SK-N-MC (cell line): ENCODE measurements at regions not wholly inside any gene's neighbourhood (a gene's known extent, or its start where the extent isn't known, plus 50 kb on each side); places are given as distances from the start of the nearest gene placed in this dataset.

Source experiments
- DNase-seq: peaks from one replicate; pipeline ENCODE4 v3.0.0-alpha.2; 2011; ENCODE audit warnings: low read depth, low spot score
- H3K27ac ChIP-seq: fragments of 200-600 bp; sonication (generic); 2 replicates; pipeline ENCODE4 v1.5.1; 2016; ENCODE audit warnings: mixed run types
- H3K36me3 ChIP-seq: fragments of 200-600 bp; sonication (generic); 2 replicates; pipeline ENCODE4 v1.6.1; 2017; ENCODE audit warnings: antibody characterized with exemption, low read length, mixed read lengths; ENCODE audit not compliant: insufficient read depth
- H3K4me3 ChIP-seq: fragments of 200-600 bp; sonication (generic); 2 replicates; pipeline ENCODE4 v1.5.1; 2016
- H3K9ac ChIP-seq: fragments of 200-600 bp; sonication (generic); 2 replicates; pipeline ENCODE4 v1.8.0; 2017; ENCODE audit warnings: mixed run types, mixed read lengths; ENCODE audit not compliant: insufficient read length
- H3K9me3 ChIP-seq: fragments of 200-600 bp; sonication (generic); 2 replicates; pipeline ENCODE4 v1.6.1; 2017; ENCODE audit warnings: low read depth, mild to moderate bottlenecking, antibody characterized with exemption, low read length, moderate library complexity, mixed read lengths
- EZH2 ChIP-seq: fragments of 200-600 bp; sonication (generic); IDR thresholded peaks from one replicate; pipeline ENCODE4 v1.6.1; 2017; ENCODE audit warnings: antibody characterized with exemption
- FOXP2 ChIP-seq: optimal IDR thresholded peaks from 2 replicates; pipeline ENCODE3; 2011; ENCODE audit warnings: mild to moderate bottlenecking, moderate library complexity; ENCODE audit not compliant: insufficient read depth; ENCODE audit errors: extremely low read length, control extremely low read depth
- POLR2AphosphoS5 ChIP-seq: IDR thresholded peaks from 2 replicates; pipeline ENCODE4 v1.6.1; 2012; ENCODE audit warnings: mild to moderate bottlenecking, low read depth, low read length, borderline replicate concordance

DNA sequence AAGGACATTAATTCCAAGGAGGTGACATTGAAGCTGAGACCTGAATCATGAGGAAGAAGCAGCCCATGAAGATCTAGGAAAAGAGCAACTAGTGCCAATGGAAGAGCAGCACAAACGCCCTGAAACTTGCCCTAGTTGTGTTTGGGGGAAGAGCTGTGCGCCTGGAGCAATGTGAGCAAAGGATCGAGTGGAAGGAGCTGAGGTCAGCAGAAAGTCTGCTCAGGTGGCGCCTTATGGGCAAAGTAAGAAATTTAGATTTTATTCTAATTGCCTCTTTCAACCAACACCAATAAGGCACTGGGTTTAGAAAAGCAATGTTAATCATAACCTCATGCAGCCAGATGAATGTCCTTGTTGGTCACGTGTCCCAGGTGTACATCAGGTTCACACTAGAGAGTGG is 226.0 kb upstream of the THSD7B start:
- Histone ChIP-seq H3K27ac (no peak overlapping the region), H3K4me3 (no peak overlapping the region), H3K9me3 (no peaks in the 10 kb centered on the region), H3K36me3 (no peaks in the 10 kb centered on the region), H3K9ac (no peak overlapping the region)
- no peak for DNase-seq
- TF ChIP-seq EZH2 (no peak), POLR2AphosphoS5 (no peak), FOXP2 (no peak)

DNA sequence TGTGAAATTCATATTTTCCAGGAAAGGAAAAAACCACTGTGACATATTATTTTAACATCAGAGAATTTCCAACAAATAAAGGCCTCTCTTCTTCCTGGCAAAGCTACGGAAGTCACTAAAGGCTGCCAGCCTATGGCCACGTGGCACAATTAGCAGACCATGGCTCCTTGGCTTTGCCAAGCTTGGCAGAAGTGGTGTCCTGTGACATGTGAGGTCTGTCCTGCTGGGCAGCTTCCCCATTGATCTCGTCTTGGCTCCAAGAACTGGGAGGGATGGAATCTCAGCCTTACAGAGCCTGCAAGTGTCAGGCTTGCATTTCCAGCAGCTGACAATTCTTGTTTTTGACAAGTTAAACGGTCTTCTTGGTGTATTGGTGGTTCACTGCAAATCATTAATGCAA is 226.9 kb upstream of the THSD7B start:
- H3K9ac ChIP-seq, result no peak overlapping the region
- H3K9me3 ChIP-seq, result no peaks in the 10 kb centered on the region
- no peaks in the 10 kb centered on the region for H3K36me3 ChIP-seq
- no peak overlapping the region for H3K27ac ChIP-seq
- no peak overlapping the region for H3K4me3 ChIP-seq
- no peak for DNase-seq
- no peak for TF ChIP-seq EZH2
- no peak for TF ChIP-seq POLR2AphosphoS5
- TF ChIP-seq FOXP2, result no peak

DNA sequence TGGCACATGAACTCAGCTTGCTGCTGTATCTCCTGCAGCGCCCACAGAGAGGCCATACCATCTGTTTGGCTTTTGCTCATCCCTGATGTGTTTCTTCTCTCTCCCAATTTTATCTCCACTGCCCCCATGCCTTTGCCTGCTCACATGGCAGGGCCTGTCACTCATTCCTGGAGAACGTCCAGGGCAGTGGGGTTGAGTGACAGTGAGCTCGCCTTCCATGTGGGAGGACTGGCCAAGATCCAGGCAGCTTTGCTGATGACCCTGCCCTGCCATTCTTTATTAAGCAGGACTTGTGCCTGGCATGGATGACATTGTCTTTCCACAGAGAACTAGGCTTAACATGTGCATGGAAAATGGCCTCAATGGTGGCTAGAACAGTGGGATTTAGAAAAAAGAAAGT is 230.5 kb upstream of the THSD7B start:
- no peaks in the 10 kb centered on the region for H3K9me3 ChIP-seq
- H3K9ac ChIP-seq, result no peak overlapping the region
- TF ChIP-seq POLR2AphosphoS5, result no peak
- no peak for TF ChIP-seq EZH2
- no peak for TF ChIP-seq FOXP2
- H3K4me3 ChIP-seq, result no peak overlapping the region
- no peak overlapping the region for H3K27ac ChIP-seq
- DNase-seq, result no peak
- no peaks in the 10 kb centered on the region for H3K36me3 ChIP-seq

DNA sequence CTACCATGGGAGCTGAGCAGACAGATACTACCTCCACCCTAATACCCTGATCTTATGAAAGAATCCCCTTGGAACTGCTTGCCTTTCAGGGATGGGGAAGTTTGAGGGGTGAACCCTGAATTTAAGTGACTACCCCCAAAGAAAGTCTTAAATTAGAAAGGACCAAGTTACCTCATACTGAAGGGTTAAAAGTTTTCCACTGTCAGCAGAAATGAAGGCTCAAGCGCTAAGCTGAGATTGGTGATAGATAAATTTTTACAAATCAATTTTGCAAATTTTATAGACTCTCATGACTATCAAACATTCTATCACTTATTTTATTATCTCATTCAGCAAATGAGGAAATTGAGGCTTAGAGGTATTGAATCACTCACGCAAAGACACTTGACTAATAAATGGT is 233.2 kb upstream of the THSD7B start:
- DNase-seq, result no peak
- H3K4me3 ChIP-seq, result no peak overlapping the region
- no peaks in the 10 kb centered on the region for H3K9me3 ChIP-seq
- no peak overlapping the region for H3K27ac ChIP-seq
- no peaks in the 10 kb centered on the region for H3K36me3 ChIP-seq
- no peak overlapping the region for H3K9ac ChIP-seq
- TF ChIP-seq FOXP2, result no peak
- TF ChIP-seq EZH2, result no peak
- no peak for TF ChIP-seq POLR2AphosphoS5

DNA sequence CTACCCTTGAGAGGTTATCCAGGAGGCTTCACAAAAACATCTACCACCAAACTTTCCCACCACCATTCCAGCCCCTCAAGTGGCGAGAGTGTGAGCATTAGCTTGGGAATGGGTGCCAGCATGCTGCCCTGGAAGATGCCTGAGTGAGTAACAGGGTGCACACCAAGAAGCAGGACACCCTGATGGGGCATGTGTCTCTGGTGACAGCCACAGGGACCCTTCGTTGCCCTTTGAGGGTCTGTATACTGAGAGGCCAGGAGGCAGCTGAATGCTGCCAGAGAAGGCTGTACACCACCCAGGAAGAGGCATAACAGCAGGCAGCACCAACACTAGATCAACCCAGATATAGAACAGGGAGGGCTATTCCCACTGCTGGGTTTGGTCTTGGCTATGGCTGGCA is 233.6 kb upstream of the THSD7B start:
- TF ChIP-seq POLR2AphosphoS5 (no peak), EZH2 (no peak), FOXP2 (no peak)
- H3K27ac ChIP-seq, result no peak overlapping the region
- H3K36me3 ChIP-seq, result no peaks in the 10 kb centered on the region

DNA sequence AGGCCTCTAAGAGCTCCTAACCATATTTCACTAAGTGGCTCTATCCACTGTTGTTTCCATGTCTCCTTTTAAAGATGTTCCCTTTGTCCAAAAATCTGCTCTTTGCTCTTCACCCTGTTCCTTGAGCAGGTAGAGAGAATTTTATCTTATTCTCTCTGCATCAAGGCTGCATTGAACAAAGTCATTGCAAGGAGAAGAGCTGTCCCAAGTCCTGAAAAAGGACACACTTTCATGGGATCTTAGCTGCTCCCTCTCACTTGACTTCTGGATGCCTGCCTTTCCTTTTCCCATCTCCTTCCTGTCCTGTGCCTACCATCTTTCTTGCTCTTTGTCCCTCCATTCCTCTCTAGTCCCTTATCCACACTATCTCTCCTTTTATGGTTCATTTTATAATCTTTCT is 235.2 kb upstream of the THSD7B start:
- Histone ChIP-seq H3K4me3 (no peak overlapping the region), H3K27ac (no peak overlapping the region), H3K9me3 (no peaks in the 10 kb centered on the region), H3K9ac (no peak overlapping the region), H3K36me3 (no peaks in the 10 kb centered on the region)
- no peak for TF ChIP-seq POLR2AphosphoS5
- no peak for TF ChIP-seq EZH2
- TF ChIP-seq FOXP2, result no peak
- DNase-seq, result no peak

More for the DNA sequence above, 233.6 kb upstream of the THSD7B start:
- DNase-seq, result no peak
- Histone ChIP-seq H3K9me3 (no peaks in the 10 kb centered on the region), H3K4me3 (no peak overlapping the region), H3K9ac (no peak overlapping the region)

DNA sequence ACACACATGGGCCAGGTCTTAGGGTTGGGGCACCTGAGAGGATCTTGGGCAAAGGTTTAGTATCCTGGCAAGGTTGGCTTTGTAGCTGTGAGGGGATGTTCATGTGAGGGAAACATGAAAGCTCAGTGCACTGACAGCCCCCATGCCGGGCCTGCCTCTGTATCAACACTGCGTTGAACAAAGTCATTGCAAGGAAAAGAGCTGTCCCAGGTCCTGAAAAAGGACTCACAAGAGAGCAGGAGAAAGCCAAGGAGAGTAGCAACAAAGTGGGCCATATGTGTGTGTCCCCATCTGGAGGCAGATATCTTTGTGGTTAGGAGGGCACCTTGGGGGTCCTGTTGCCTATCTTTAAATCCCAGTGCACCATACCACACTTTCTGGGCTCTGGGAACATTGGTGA is 237.8 kb upstream of the THSD7B start:
- no peak overlapping the region for H3K4me3 ChIP-seq
- peak; percentile 8 for DNase-seq
- H3K9me3 ChIP-seq, result no peaks in the 10 kb centered on the region
- no peak overlapping the region for H3K27ac ChIP-seq
- no peaks in the 10 kb centered on the region for H3K36me3 ChIP-seq
- no peak overlapping the region for H3K9ac ChIP-seq
- no peak for TF ChIP-seq FOXP2
- no peak for TF ChIP-seq POLR2AphosphoS5
- no peak for TF ChIP-seq EZH2

DNA sequence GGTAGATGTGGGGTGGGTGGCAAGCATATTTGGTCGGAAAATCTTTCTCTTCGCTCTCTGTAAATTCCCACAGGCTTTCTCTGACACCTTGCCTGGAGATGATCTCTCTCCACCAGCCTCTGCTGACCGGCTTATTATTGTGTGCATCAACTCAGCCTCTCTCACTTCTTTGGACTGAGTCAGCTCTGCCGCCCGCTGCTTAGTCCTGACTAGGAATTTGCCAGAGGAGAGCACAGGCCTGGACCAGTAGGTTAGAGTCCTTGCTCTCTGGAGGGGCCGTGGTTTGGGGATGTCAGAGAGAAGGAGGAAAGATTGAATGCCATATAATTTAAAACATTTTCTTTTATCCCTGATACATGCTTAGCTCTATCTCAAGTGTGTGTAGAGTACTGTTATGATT is 242.6 kb upstream of the THSD7B start:
- TF ChIP-seq EZH2, result no peak
- TF ChIP-seq POLR2AphosphoS5, result no peak
- no peak for TF ChIP-seq FOXP2
- no peaks in the 10 kb centered on the region for H3K36me3 ChIP-seq
- no peak overlapping the region for H3K4me3 ChIP-seq
- no peak for DNase-seq
- H3K9ac ChIP-seq, result no peak overlapping the region
- no peak overlapping the region for H3K27ac ChIP-seq
- no peaks in the 10 kb centered on the region for H3K9me3 ChIP-seq

DNA sequence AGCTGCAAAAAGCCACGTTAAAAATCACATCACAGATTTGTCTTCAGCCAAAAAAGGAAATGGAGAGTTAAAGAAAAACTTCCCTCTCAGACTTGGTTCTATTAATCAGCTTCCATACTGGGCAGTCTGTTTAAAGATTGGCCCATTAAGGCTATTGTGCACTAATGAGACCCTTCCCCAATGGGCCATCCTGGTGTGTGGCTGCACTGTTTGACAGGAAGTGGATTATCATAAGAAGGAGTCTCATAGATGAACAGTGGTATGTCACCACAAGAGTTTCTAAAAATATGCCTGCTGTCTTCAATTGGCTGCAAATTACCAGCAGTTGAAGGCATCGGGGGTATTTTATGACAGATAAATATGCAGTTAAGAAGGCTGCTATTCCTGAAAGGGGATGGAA is 247.6 kb upstream of the THSD7B start:
- Histone ChIP-seq H3K4me3 (no peak overlapping the region), H3K9me3 (no peaks in the 10 kb centered on the region), H3K9ac (no peak overlapping the region), H3K27ac (no peak overlapping the region), H3K36me3 (no peaks in the 10 kb centered on the region)
- TF ChIP-seq EZH2 (no peak), FOXP2 (no peak), POLR2AphosphoS5 (no peak)
- DNase-seq, result no peak

DNA sequence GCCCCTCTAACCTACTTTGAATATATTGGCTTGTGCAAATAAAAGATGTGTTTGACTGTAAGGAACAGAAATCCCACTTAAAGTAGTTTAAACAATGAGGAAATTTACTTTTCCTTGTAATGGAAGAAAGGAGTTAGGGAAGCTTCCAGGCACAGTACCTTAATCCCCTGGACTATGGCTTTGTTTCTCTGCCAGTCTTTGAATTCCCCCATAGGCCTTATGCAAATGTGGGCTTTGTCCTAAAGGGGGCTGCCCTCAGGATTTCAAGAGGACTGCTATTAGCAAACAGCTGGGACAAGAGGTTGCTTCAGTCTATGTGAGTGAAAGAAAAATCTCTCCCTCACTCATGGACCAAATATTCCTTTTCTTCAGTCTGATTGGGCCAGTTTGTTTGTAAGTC is 255.1 kb upstream of the THSD7B start:
- TF ChIP-seq POLR2AphosphoS5 (no peak), EZH2 (no peak), FOXP2 (no peak)
- Histone ChIP-seq H3K36me3 (no peaks in the 10 kb centered on the region), H3K27ac (no peak overlapping the region), H3K9ac (no peak overlapping the region), H3K4me3 (no peak overlapping the region), H3K9me3 (no peaks in the 10 kb centered on the region)
- no peak for DNase-seq
